ENCODE measurements at regions not wholly inside any gene's neighbourhood (a gene's known extent, or its start where the extent isn't known, plus 50 kb on each side); places are given as distances from the start of the nearest gene placed in this dataset.
"Not testable (repeated sequence)": the region's sequence is repeated elsewhere in the genome, so short reads cannot be mapped to it uniquely, and the experiment has no call there.

GRCh38 chr5:152178350-152178699 is 226.8 kb downstream of the NMUR2 start:
- DNase-seq (ENCODE audit: low read depth in 2 of 2), result no peak

- DNase-seq (ENCODE audit: low read depth in 2 of 2), result no peak
These were observed 227.3 kb downstream of the NMUR2 start for GRCh38 chr5:152177626-152178349.

GRCh38 chr5:152171888-152172287 is 233.2 kb downstream of the NMUR2 start:
- DNase-seq (ENCODE audit: low read depth in 2 of 2), result no peak

GRCh38 chr5:152170350-152170749 is 234.7 kb downstream of the NMUR2 start:
- DNase-seq (ENCODE audit: low read depth in 2 of 2), result no peak

GRCh38 chr5:152164860-152165259 is 240.2 kb upstream of the GLRA1 start:
- DNase-seq (ENCODE audit: low read depth in 2 of 2), result no peak

- DNase-seq (ENCODE audit: low read depth in 2 of 2), result not testable (repeated sequence)
These were observed 235.2 kb upstream of the GLRA1 start for GRCh38 chr5:152159894-152160293.

- not testable (repeated sequence) for DNase-seq (ENCODE audit: low read depth in 2 of 2)
These were observed 229.8 kb upstream of the GLRA1 start for GRCh38 chr5:152154452-152154851.

- no peak for DNase-seq (ENCODE audit: low read depth in 2 of 2)
These were observed 227.3 kb upstream of the GLRA1 start for GRCh38 chr5:152151940-152152339.

GRCh38 chr5:152151113-152151512 is 226.5 kb upstream of the GLRA1 start:
- no peak for DNase-seq (ENCODE audit: low read depth in 2 of 2)

GRCh38 chr5:152147286-152147685 is 222.6 kb upstream of the GLRA1 start:
- no peak for DNase-seq (ENCODE audit: low read depth in 2 of 2)

- no peak for DNase-seq (ENCODE audit: low read depth in 2 of 2)
These were observed 221.9 kb upstream of the GLRA1 start for GRCh38 chr5:152146566-152146965.

GRCh38 chr5:152144556-152144955 is 219.9 kb upstream of the GLRA1 start:
- no peak for DNase-seq (ENCODE audit: low read depth in 2 of 2)

GRCh38 chr5:152144030-152144429 is 219.4 kb upstream of the GLRA1 start:
- DNase-seq (ENCODE audit: low read depth in 2 of 2), result no peak

- peak in 1 of 2 donors; percentile 27 for DNase-seq (ENCODE audit: low read depth in 2 of 2)
These were observed 218.3 kb upstream of the GLRA1 start for GRCh38 chr5:152142840-152143469.

GRCh38 chr5:152140347-152140746 is 215.7 kb upstream of the GLRA1 start:
- DNase-seq (ENCODE audit: low read depth in 2 of 2), result no peak

GRCh38 chr5:152137063-152137462 is 212.4 kb upstream of the GLRA1 start:
- no peak for DNase-seq (ENCODE audit: low read depth in 2 of 2)

- DNase-seq (ENCODE audit: low read depth in 2 of 2), result no peak
These were observed 211.7 kb upstream of the GLRA1 start for GRCh38 chr5:152136321-152136720.

- DNase-seq (ENCODE audit: low read depth in 2 of 2), result no peak
These were observed 211.2 kb upstream of the GLRA1 start for GRCh38 chr5:152135827-152136226.

- DNase-seq (ENCODE audit: low read depth in 2 of 2), result no peak
These were observed 201.1 kb upstream of the GLRA1 start for GRCh38 chr5:152125661-152126205.

GRCh38 chr5:152124409-152125041 is 199.9 kb upstream of the GLRA1 start:
- DNase-seq (ENCODE audit: low read depth in 2 of 2), result no peak

GRCh38 chr5:152118676-152119470 is 194.2 kb upstream of the GLRA1 start:
- no peak for DNase-seq (ENCODE audit: low read depth in 2 of 2)

- no peak for DNase-seq (ENCODE audit: low read depth in 2 of 2)
These were observed 192.3 kb upstream of the GLRA1 start for GRCh38 chr5:152116934-152117333.
